WI38 (cell line): ENCODE measurements at regions not wholly inside any gene's neighbourhood (a gene's known extent, or its start where the extent isn't known, plus 50 kb on each side); places are given as distances from the start of the nearest gene placed in this dataset.

Experiments
- H3K4me3 ChIP-seq: 2 replicates; pipeline ENCODE4 v1.5.1; 2011; ENCODE audit warnings: low read depth, mild to moderate bottlenecking, control low read depth, low read length
- TF ChIP-seq, protein P1 (sequence below): IDR thresholded peaks from 2 replicates; pipeline ENCODE4 v1.5.1; 2012; ENCODE audit warnings: low read depth, mild to moderate bottlenecking, control low read depth, low read length

DNA sequence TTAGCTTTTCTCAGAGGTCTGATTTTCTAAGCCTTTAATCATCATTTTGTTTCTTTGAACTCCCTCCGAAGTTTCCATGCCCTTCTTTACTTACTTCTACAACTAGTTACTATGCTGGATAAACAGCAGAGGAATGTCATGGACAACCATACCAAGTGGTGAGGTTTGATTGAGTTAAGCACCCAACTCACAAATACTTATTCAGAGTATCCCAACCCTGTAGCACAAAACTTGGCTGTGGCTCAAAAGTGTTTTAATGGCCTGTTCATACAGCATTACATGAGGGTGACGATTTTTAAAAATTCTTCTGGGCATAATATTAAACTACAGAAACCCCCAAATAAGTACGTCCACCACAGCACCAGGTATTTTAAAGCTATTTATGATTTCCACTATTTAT is 946.8 kb upstream of the SOX9 start:
- H3K4me3 ChIP-seq = no peak overlapping the region
- TF ChIP-seq, protein P1, sequence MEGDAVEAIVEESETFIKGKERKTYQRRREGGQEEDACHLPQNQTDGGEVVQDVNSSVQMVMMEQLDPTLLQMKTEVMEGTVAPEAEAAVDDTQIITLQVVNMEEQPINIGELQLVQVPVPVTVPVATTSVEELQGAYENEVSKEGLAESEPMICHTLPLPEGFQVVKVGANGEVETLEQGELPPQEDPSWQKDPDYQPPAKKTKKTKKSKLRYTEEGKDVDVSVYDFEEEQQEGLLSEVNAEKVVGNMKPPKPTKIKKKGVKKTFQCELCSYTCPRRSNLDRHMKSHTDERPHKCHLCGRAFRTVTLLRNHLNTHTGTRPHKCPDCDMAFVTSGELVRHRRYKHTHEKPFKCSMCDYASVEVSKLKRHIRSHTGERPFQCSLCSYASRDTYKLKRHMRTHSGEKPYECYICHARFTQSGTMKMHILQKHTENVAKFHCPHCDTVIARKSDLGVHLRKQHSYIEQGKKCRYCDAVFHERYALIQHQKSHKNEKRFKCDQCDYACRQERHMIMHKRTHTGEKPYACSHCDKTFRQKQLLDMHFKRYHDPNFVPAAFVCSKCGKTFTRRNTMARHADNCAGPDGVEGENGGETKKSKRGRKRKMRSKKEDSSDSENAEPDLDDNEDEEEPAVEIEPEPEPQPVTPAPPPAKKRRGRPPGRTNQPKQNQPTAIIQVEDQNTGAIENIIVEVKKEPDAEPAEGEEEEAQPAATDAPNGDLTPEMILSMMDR = no peak

DNA sequence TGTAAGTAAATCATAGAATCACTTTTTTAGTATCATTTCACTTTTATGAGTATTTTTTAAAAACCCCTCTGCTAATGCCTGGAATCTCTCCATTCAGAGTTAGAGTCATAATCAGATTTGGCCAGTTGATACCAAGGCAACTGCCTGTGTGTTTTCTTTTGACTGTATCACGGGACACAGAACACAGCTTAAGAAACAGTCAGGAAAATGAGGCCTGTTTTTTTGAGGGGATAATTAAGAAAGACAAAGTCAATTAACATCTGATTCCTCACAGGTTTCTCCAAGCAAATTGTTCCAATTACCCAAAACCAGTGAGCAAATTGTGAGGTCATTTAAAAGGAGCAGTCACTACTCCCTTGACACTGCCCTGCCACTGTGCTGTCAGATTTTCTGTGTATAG is 944.5 kb upstream of the SOX9 start:
- TF ChIP-seq, protein P1 = no peak
- H3K4me3 ChIP-seq = no peak overlapping the region

DNA sequence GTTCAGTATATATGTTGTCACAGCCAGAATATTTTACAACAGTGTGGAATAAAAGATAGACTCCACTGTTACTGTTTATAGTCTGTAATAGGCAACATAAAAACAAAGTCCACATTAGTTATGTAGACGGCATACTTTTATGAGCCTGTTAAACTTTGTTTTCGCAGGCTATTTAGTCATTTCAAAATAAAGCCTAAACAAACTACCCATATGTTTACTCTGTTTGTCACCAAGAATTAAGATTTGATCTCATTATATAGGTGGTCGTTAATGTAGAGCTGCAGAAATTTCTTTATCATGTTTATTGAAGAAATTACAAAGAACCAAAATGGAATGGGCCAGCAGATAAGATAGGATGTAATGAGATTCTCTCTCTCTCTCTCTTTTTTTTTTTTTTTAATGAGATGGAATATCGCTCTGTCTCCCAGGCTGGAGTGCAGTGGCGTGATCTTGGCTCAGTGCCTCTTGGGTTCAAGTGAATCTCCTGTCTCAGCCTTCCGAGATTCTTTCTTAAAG is 943.8 kb upstream of the SOX9 start:
- TF ChIP-seq, protein P1 = no peak
- H3K4me3 ChIP-seq = no peak overlapping the region

- H3K4me3 ChIP-seq = no peak overlapping the region
- TF ChIP-seq, protein P1 = no peak
These were observed 939.9 kb upstream of the SOX9 start for GRCh38 chr17:71180801-71181385.

- TF ChIP-seq, protein P1 = no peak
- no peak overlapping the region for H3K4me3 ChIP-seq
These were observed 937.7 kb upstream of the SOX9 start for GRCh38 chr17:71183066-71183660.

- TF ChIP-seq, protein P1 = no peak
- no peak overlapping the region for H3K4me3 ChIP-seq
These were observed 936.1 kb upstream of the SOX9 start for GRCh38 chr17:71184716-71185115.

- TF ChIP-seq, protein P1 = no peak
- H3K4me3 ChIP-seq = no peak overlapping the region
These were observed 933.5 kb upstream of the SOX9 start for GRCh38 chr17:71187145-71187878.
